Small intestine (tissue), 7 donors: ENCODE measurements at regions not wholly inside any gene's neighbourhood (a gene's known extent, or its start where the extent isn't known, plus 50 kb on each side); places are given as distances from the start of the nearest gene placed in this dataset.
"Not testable (repeated sequence)": the region's sequence is repeated elsewhere in the genome, so short reads cannot be mapped to it uniquely, and the experiment has no call there.

Experiments used
- DNase-seq, 2 donors: peaks; one replicate each; pipeline versions ENCODE4 v3.0.0 to v3.0.0-alpha.2; 2013
- FAIRE-seq: peaks from 2 replicates; lab custom pipeline; 2012; peaks lifted over from hg19 to GRCh38; lab: Jason Lieb, UNC
- H3K27ac ChIP-seq, 3 donors: one replicate each; pipeline ENCODE4 v1.5.1; 2013; ENCODE audit warnings: low read length in 2 of 3, mild to moderate bottlenecking in 2 of 3, control low read depth in 1 of 3, inconsistent platforms in 1 of 3, low read depth in 1 of 3, moderate library complexity in 1 of 3
- H3K27me3 ChIP-seq, 3 donors: one replicate each; pipeline ENCODE4 v1.6.1; 2013; ENCODE audit warnings: low read length in 3 of 3, inconsistent platforms in 1 of 3; ENCODE audit not compliant: control insufficient read depth in 3 of 3, insufficient read depth in 3 of 3
- H3K36me3 ChIP-seq, 3 donors: one replicate each; pipeline ENCODE4 v1.6.1; 2013; ENCODE audit warnings: low read length in 3 of 3, inconsistent platforms in 1 of 3, low read depth in 1 of 3, mild to moderate bottlenecking in 1 of 3, moderate library complexity in 1 of 3; ENCODE audit not compliant: control insufficient read depth in 3 of 3, insufficient read depth in 2 of 3
- H3K4me1 ChIP-seq, 3 donors: one replicate each; pipeline ENCODE4 v1.6.1; 2013; ENCODE audit warnings: low read length in 2 of 3, inconsistent platforms in 1 of 3, low read depth in 1 of 3, mild to moderate bottlenecking in 1 of 3, moderate library complexity in 1 of 3; ENCODE audit not compliant: control insufficient read depth in 3 of 3, insufficient read depth in 2 of 3
- H3K4me3 ChIP-seq, 3 donors: one replicate each; pipeline ENCODE4 v1.5.1; 2013; ENCODE audit warnings: low read length in 3 of 3, control low read depth in 1 of 3, inconsistent platforms in 1 of 3, low read depth in 1 of 3, mild to moderate bottlenecking in 1 of 3, moderate library complexity in 1 of 3
- H3K9me3 ChIP-seq, 2 donors: one replicate each; pipeline ENCODE4 v1.6.1; 2013; ENCODE audit warnings: low read depth in 1 of 2, low read length in 1 of 2; ENCODE audit not compliant: control insufficient read depth in 2 of 2, insufficient read depth in 1 of 2
- WGBS, 3 donors: extraction: QIAGEN DNeasy Blood & Tissue Kit; methylation state at CpG; one replicate each; pipeline ENCODE4 v1.1.7; 2013; 5-methylcytosine and 5-hydroxymethylcytosine counted together
- donor health status: healthy with polysubstance abuse.
- donor health status: control.
- donor health status: control.
- donor health status: Bipolar disorder and iron deficiency.
- donor health status: healthy.

DNA sequence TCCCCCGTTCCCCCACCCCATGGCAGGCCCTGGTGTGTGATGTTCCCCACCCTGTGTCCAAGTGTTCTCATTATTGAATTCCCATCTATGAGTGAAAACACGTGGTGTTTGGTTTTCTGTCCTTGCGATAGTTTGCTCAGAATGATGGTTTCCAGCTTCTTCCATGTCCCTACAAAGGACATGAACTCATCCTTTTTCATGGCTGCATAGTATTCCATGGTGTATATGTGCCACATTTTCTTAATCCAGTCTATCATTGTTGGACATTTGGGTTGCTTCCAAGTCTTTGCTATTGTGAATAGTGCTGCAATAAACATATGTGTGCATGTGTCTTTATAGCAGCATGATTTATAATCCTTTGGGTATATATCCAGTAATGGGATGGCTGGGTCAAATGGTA is 135.0 kb upstream of the CCND2 start:
- WGBS, 3 donors: 85 to 92% (median 91%) methylated on average over 3 of the region's 3 CpGs
- peaks cover 0 to 15% (median 0%) of the 10 kb centered on the region in 3 donors for H3K4me1 ChIP-seq
- not testable (repeated sequence) for H3K36me3 ChIP-seq, H3K27ac ChIP-seq, H3K9me3 ChIP-seq, FAIRE-seq, DNase-seq, H3K27me3 ChIP-seq, H3K4me3 ChIP-seq

DNA sequence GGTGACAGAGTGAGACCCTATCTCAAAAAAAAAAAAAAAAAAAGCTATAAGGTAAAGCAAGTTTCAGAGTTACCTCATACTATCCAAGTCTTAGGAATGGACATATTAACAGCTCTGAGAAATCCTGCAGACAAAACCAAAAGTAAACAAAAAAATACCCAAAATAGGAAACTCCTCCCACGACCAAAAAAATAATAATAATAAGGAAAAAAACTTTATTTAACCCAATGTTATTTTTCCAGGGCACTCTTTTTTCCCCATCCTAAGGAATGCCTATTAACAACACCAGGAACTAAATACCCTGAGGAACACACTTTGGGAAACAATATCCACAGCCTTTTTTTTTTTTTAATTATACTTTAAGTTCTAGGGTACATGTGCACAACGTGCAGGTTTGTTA is 135.5 kb upstream of the CCND2 start:
- H3K27me3 ChIP-seq: no peaks in the 10 kb centered on the region
- 74 to 81% (median 74%) methylated on average over 2 of the region's 2 CpGs for WGBS, 3 donors
- H3K36me3 ChIP-seq: no peaks in the 10 kb centered on the region
- no peak overlapping the region for H3K27ac ChIP-seq
- no peaks in the 10 kb centered on the region for H3K9me3 ChIP-seq
- no peak overlapping the region for H3K4me3 ChIP-seq
- no peak for DNase-seq
- peaks cover 0 to 15% (median 0%) of the 10 kb centered on the region in 3 donors for H3K4me1 ChIP-seq
- FAIRE-seq: no peak

- no peak overlapping the region for H3K27ac ChIP-seq
- FAIRE-seq (no peak), DNase-seq (no peak)
- H3K4me1 ChIP-seq: peaks cover 0 to 13% (median 0%) of the 10 kb centered on the region in 3 donors
- no peak overlapping the region for H3K4me3 ChIP-seq
- H3K27me3 ChIP-seq: no peaks in the 10 kb centered on the region
- H3K36me3 ChIP-seq: no peaks in the 10 kb centered on the region
- no peaks in the 10 kb centered on the region for H3K9me3 ChIP-seq
- WGBS, 3 donors: 81 to 92% (median 88%) methylated on average over 5 of the region's 5 CpGs
Observed at GRCh38 chr12:4137441-4137840, 136.1 kb upstream of the CCND2 start.

GRCh38 chr12:4137015-4137414 is 136.5 kb upstream of the CCND2 start:
- Histone ChIP-seq H3K9me3 (no peaks in the 10 kb centered on the region), H3K27me3 (no peaks in the 10 kb centered on the region), H3K27ac (peak overlapping the region in 1 of 3 donors; percentile 15), H3K4me3 (no peak overlapping the region), H3K4me1 (peaks cover 0 to 11% (median 0%) of the 10 kb centered on the region in 3 donors), H3K36me3 (no peaks in the 10 kb centered on the region)
- DNase-seq: no peak
- no peak for FAIRE-seq
- WGBS, 3 donors: 71 to 79% (median 78%) methylated on average over 5 of the region's 5 CpGs

GRCh38 chr12:4135919-4136605 is 137.5 kb upstream of the CCND2 start:
- no peak for DNase-seq
- WGBS, 3 donors: 47 to 72% (median 58%) methylated on average over 12 of the region's 12 CpGs
- Histone ChIP-seq H3K4me3 (no peak overlapping the region), H3K27me3 (no peaks in the 10 kb centered on the region), H3K9me3 (no peaks in the 10 kb centered on the region), H3K36me3 (no peaks in the 10 kb centered on the region), H3K27ac (peak overlapping the region in 1 of 3 donors; percentile 31), H3K4me1 (peaks cover 0 to 11% (median 0%) of the 10 kb centered on the region in 3 donors)
- no peak for FAIRE-seq

GRCh38 chr12:4134448-4135263 is 138.9 kb upstream of the CCND2 start:
- Histone ChIP-seq H3K27ac (peak overlapping the region in 1 of 3 donors; percentile 68), H3K4me1 (peaks cover 0 to 11% (median 0%) of the 10 kb centered on the region in 3 donors), H3K36me3 (no peaks in the 10 kb centered on the region), H3K27me3 (no peaks in the 10 kb centered on the region), H3K4me3 (peak overlapping the region in 1 of 3 donors; percentile 8), H3K9me3 (no peaks in the 10 kb centered on the region)
- DNase-seq (peak in 1 of 2 donors; percentile 53), FAIRE-seq (no peak)
- WGBS, 3 donors: 54 to 79% (median 74%) methylated on average over 12 of the region's 12 CpGs

GRCh38 chr12:4133636-4134447 is 139.7 kb upstream of the CCND2 start:
- H3K27ac ChIP-seq: peak overlapping the region in 1 of 3 donors; percentile 68
- 64 to 87% (median 86%) methylated on average over 15 of the region's 15 CpGs for WGBS, 3 donors
- no peaks in the 10 kb centered on the region for H3K27me3 ChIP-seq
- peaks cover 0 to 11% (median 0%) of the 10 kb centered on the region in 3 donors for H3K4me1 ChIP-seq
- no peak for FAIRE-seq
- no peak overlapping the region for H3K4me3 ChIP-seq
- H3K36me3 ChIP-seq: no peaks in the 10 kb centered on the region
- DNase-seq: no peak
- H3K9me3 ChIP-seq: no peaks in the 10 kb centered on the region

DNA sequence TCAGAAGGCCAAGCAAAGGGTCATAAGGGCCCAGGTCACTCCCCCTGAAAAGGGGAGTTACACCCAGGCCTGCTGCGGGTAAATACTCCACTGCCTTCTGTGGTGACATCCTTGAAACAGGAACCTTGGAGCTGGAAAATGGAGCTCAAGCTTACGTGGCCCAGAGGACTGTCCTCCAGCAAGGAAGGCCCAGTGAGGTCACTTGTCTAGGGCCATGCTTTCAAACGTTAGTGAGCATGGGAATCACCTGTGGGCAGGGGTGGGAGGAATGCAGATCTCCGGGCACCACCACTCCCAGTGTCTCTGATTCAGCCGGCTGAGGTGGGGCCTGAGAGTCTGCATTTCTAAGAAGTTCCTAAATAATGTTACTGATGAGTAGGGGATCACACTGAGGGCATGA is 140.5 kb upstream of the CCND2 start:
- DNase-seq (no peak), FAIRE-seq (no peak)
- Histone ChIP-seq H3K9me3 (no peaks in the 10 kb centered on the region), H3K27ac (no peak overlapping the region), H3K27me3 (no peaks in the 10 kb centered on the region), H3K4me3 (no peak overlapping the region), H3K4me1 (peaks cover 0 to 11% (median 0%) of the 10 kb centered on the region in 3 donors), H3K36me3 (no peaks in the 10 kb centered on the region)
- WGBS, 3 donors: 87 to 93% (median 88%) methylated on average over 5 of the region's 5 CpGs
